GM10248 (cell line): ENCODE measurements at regions not wholly inside any gene's neighbourhood (a gene's known extent, or its start where the extent isn't known, plus 50 kb on each side); places are given as distances from the start of the nearest gene placed in this dataset.

ENCODE experiments used
- CTCF ChIA-PET: fragments of 300-600 bp; sonication (Branson Sonifier 250); formaldehyde crosslinking; extraction: SDS; loops from one replicate; lab custom pipeline; 2021; ENCODE audit warnings: antibody characterized with exemption; lab: Yijun Ruan, JAX
- POLR2A ChIA-PET: fragments of 350-650 bp; sonication (Branson Sonifier 250); formaldehyde crosslinking; extraction: SDS; loops from one replicate; lab custom pipeline; 2020; ENCODE audit warnings: antibody characterized with exemption; lab: Yijun Ruan, JAX
- DNase-seq: peaks from one replicate; pipeline ENCODE4 v3.0.0; 2012; ENCODE audit errors: extremely low spot score
- CTCF ChIP-seq: IDR thresholded peaks from 2 replicates; pipeline ENCODE4 v1.5.1; 2012; ENCODE audit warnings: mild to moderate bottlenecking, low read depth; ENCODE audit errors: extremely low read depth, missing control alignments, control extremely low read depth

- CTCF ChIA-PET: no interaction called here
- TF ChIP-seq CTCF: no peak
- POLR2A ChIA-PET: no interaction called here
- no peak for DNase-seq
These were observed 98.0 kb upstream of the CD82 start for GRCh38 chr11:44467413-44467812.

- no peak for DNase-seq
- POLR2A ChIA-PET: no interaction called here
- TF ChIP-seq CTCF: no peak
- CTCF ChIA-PET: no interaction called here
These were observed 97.5 kb upstream of the CD82 start for GRCh38 chr11:44467931-44468330.

- ChIA-PET CTCF (no interaction called here), POLR2A (no interaction called here)
These were observed 97.0 kb upstream of the CD82 start for GRCh38 chr11:44468345-44468988.

GRCh38 chr11:44469412-44469811, 96.1 kb upstream of the CD82 start:
- TF ChIP-seq CTCF: no peak
- DNase-seq: no peak
- CTCF ChIA-PET: no interaction called here
- POLR2A ChIA-PET: no interaction called here

More at GRCh38 chr11:44468345-44468988, 97.0 kb upstream of the CD82 start:
- no peak for DNase-seq
- no peak for TF ChIP-seq CTCF

GRCh38 chr11:44470854-44471253, 94.6 kb upstream of the CD82 start:
- no peak for TF ChIP-seq CTCF
- no peak for DNase-seq
- ChIA-PET CTCF (no interaction called here), POLR2A (no interaction called here)

GRCh38 chr11:44471603-44472002, 93.9 kb upstream of the CD82 start:
- no peak for DNase-seq

More at GRCh38 chr11:44471603-44472002, 93.9 kb upstream of the CD82 start:
- ChIA-PET POLR2A (no interaction called here), CTCF (no interaction called here)
- TF ChIP-seq CTCF: no peak
